Liver (tissue), 3 donors: ENCODE measurements at regions not wholly inside any gene's neighbourhood (a gene's known extent, or its start where the extent isn't known, plus 50 kb on each side); places are given as distances from the start of the nearest gene placed in this dataset.

Experiments
- CTCF ChIP-seq: fragments of 150-350 bp; IDR thresholded peaks from 2 replicates; pipeline ENCODE4 v1.5.1; 2017; ENCODE audit warnings: improper control_type of control experiment, low read depth, low read length; ENCODE audit not compliant: missing input control
- GABPA ChIP-seq, 2 donors: IDR thresholded peaks in 1 of 2; conservative IDR thresholded peaks in 1 of 2; 2 replicates each; pipeline ENCODE4 v1.6.1; 2016; ENCODE audit warnings: antibody characterized with exemption in 2 of 2, mild to moderate bottlenecking in 1 of 2, moderate library complexity in 1 of 2
- HNF4G ChIP-seq: IDR thresholded peaks from 2 replicates; pipeline ENCODE4 v1.6.1; 2016; ENCODE audit warnings: antibody characterized with exemption
- MAX ChIP-seq: IDR thresholded peaks from 2 replicates; pipeline ENCODE4 v1.6.1; 2016; ENCODE audit warnings: antibody characterized with exemption
- RAD21 ChIP-seq, 2 donors: IDR thresholded peaks; 2 replicates each; pipeline ENCODE4 v1.6.1; 2016; ENCODE audit warnings: antibody characterized with exemption in 2 of 2, mild to moderate bottlenecking in 2 of 2
- REST ChIP-seq: IDR thresholded peaks from 2 replicates; pipeline ENCODE4 v1.6.1; 2016; ENCODE audit warnings: antibody characterized with exemption, mild to moderate bottlenecking
- RXRA ChIP-seq, 2 donors: IDR thresholded peaks; 2 replicates each; pipeline ENCODE4 v1.6.1; 2017 to 2018; ENCODE audit warnings: antibody characterized with exemption in 2 of 2, mild to moderate bottlenecking in 1 of 2
- SP1 ChIP-seq: IDR thresholded peaks from 2 replicates; pipeline ENCODE4 v1.6.1; 2018; ENCODE audit warnings: antibody characterized with exemption, mild to moderate bottlenecking
- TAF1 ChIP-seq: conservative IDR thresholded peaks from 2 replicates; pipeline ENCODE4 v1.6.1; 2016; ENCODE audit warnings: antibody characterized with exemption, mild to moderate bottlenecking
- YY1 ChIP-seq: IDR thresholded peaks from 2 replicates; pipeline ENCODE4 v1.6.1; 2016; ENCODE audit warnings: antibody characterized with exemption, mild to moderate bottlenecking
- ZBTB33 ChIP-seq: IDR thresholded peaks from 2 replicates; pipeline ENCODE4 v1.6.1; 2016; ENCODE audit warnings: antibody characterized with exemption
- donor health status: healthy.
- donor health status: healthy.

GRCh38 chr2:122079844-122080243 lies 324.4 kb downstream of the TSN start:
- TF ChIP-seq CTCF = no peak
- TF ChIP-seq MAX = no peak
- no peak for TF ChIP-seq SP1
- no peak for TF ChIP-seq GABPA (IDR thresholded peaks at IDR 0.05 in 1 of 2, conservative IDR thresholded peaks at IDR 0.05 in 1 of 2)
- TF ChIP-seq HNF4G = no peak
- no peak for TF ChIP-seq TAF1
- TF ChIP-seq RXRA (IDR thresholded peaks at IDR 0.05) = no peak
- no peak for TF ChIP-seq YY1
- TF ChIP-seq REST = no peak
- TF ChIP-seq ZBTB33 = no peak
- no peak for TF ChIP-seq RAD21 (IDR thresholded peaks at IDR 0.05)
